K562 (cell line): ENCODE measurements at regions not wholly inside any gene's neighbourhood (a gene's known extent, or its start where the extent isn't known, plus 50 kb on each side); places are given as distances from the start of the nearest gene placed in this dataset.

Source experiments
- ATAC-seq: fragments of 200-7000 bp; cut with Tn5 transposase; 3 replicates; pipeline ENCODE4 v1.9.1; 2020; ENCODE audit warnings: moderate library complexity
- BruUV-seq: library from RNA; stranded (reverse); fragments of 400-500 nt; replicated peaks from 2 replicates; lab custom pipeline; 2021; lab: Mats Ljungman, UMichigan
- CTCF ChIA-PET: fragments of 300-600 bp; formaldehyde crosslinking; extraction: SDS; loops from one replicate; lab custom pipeline; 2021; ENCODE audit warnings: low intra/inter-chr PET ratio; lab: Yijun Ruan, JAX
- POLR2A ChIA-PET: fragments of 300-600, 350-650 bp; sonication (Branson Sonifier 250); formaldehyde crosslinking; extraction: SDS; loops from one replicate; lab custom pipeline; 2021; ENCODE audit warnings: antibody characterized with exemption, inconsistent platforms; lab: Yijun Ruan, JAX
- DNase-seq, 4 experiments: peaks; one replicate each; pipeline versions ENCODE4 v3.0.0 to v3.0.0-alpha.2; 2011 to 2018; ENCODE audit warnings: low spot score in 3 of 4, mixed read lengths in 3 of 4; ENCODE audit errors: extremely low read depth in 1 of 4
- FAIRE-seq: peaks from 2 replicates; lab custom pipeline; 2011; peaks lifted over from hg19 to GRCh38; lab: Jason Lieb, UNC
- H2AFZ ChIP-seq: 2 replicates; pipeline ENCODE4 v1.6.0; 2011; ENCODE audit warnings: low read depth, low read length, control low read depth, inconsistent platforms
- H3K27ac ChIP-seq: fragments of 200-600 bp; 3 replicates; pipeline ENCODE4 v1.8.0; 2011; ENCODE audit warnings: low read depth, mild to moderate bottlenecking, control low read depth, inconsistent platforms, low read length, moderate library complexity, mixed read lengths; ENCODE audit errors: extremely low read depth
- H3K27me3 ChIP-seq, 2 experiments: fragments of 300-600 bp in 1 of 2; 2 replicates in 1 of 2; 3 replicates in 1 of 2; pipeline versions ENCODE4 v1.6.0 to v1.8.0; 2011; ENCODE audit warnings: inconsistent platforms in 2 of 2, low read length in 2 of 2, mild to moderate bottlenecking in 1 of 2, mixed read lengths in 1 of 2, moderate library complexity in 1 of 2; ENCODE audit not compliant: control insufficient read depth in 2 of 2, insufficient read depth in 2 of 2
- H3K36me3 ChIP-seq: fragments of 300-600 bp; 3 replicates; pipeline ENCODE4 v1.8.0; 2011; ENCODE audit warnings: mild to moderate bottlenecking, low read length, inconsistent platforms; ENCODE audit not compliant: control insufficient read depth, insufficient read depth
- H3K4me1 ChIP-seq, 2 experiments: fragments of 200-600 bp in 1 of 2; replicated peaks in 1 of 2; 2 replicates in 1 of 2; 3 replicates in 1 of 2; pipeline versions ENCODE4 v1.5.1 to v1.8.0; 2011; ENCODE audit warnings: inconsistent platforms in 2 of 2, low read length in 2 of 2, mild to moderate bottlenecking in 1 of 2, mixed read lengths in 1 of 2, moderate library complexity in 1 of 2; ENCODE audit not compliant: control insufficient read depth in 2 of 2, insufficient read depth in 2 of 2
- H3K4me2 ChIP-seq: 2 replicates; pipeline ENCODE4 v1.6.1; 2011; ENCODE audit warnings: low read length, control low read depth, inconsistent platforms, mixed read lengths; ENCODE audit not compliant: insufficient read depth
- H3K4me3 ChIP-seq: fragments of 200-600 bp; sonication (generic), shearing (Covaris generic); 2 replicates; pipeline ENCODE4 v1.5.1; 2016; ENCODE audit warnings: control low read depth, inconsistent platforms
- H3K79me2 ChIP-seq: fragments of 200-600 bp; 3 replicates; pipeline ENCODE4 v1.8.0; 2011; ENCODE audit warnings: low read length, inconsistent platforms; ENCODE audit not compliant: control insufficient read depth, insufficient read depth
- H3K9ac ChIP-seq, 2 experiments: 2 replicates each; pipeline versions ENCODE4 v1.6.0 to v1.6.1; 2011; ENCODE audit warnings: low read depth in 2 of 2, low read length in 2 of 2, control low read depth in 1 of 2, inconsistent platforms in 1 of 2, mild to moderate bottlenecking in 1 of 2, mixed read lengths in 1 of 2; ENCODE audit not compliant: insufficient read depth in 1 of 2
- H3K9me1 ChIP-seq: one replicate; pipeline ENCODE4 v1.6.0; 2011; ENCODE audit warnings: inconsistent platforms, mild to moderate bottlenecking, low read length, moderate library complexity; ENCODE audit not compliant: control insufficient read depth, insufficient read depth
- H3K9me3 ChIP-seq: replicated peaks from 2 replicates; pipeline ENCODE4 v1.5.1; 2011; ENCODE audit warnings: low read depth, low read length, inconsistent platforms; ENCODE audit not compliant: control insufficient read depth, insufficient read depth
- H4K20me1 ChIP-seq: replicated peaks from 2 replicates; pipeline ENCODE4 v1.6.1; 2011; ENCODE audit warnings: low read length, inconsistent platforms, mixed read lengths; ENCODE audit not compliant: control insufficient read depth, insufficient read depth
- ARID2 ChIP-seq: fragments of 450-650 bp; IDR thresholded peaks from 2 replicates; pipeline ENCODE4 v1.6.1; 2017; ENCODE audit warnings: antibody characterized with exemption, mild to moderate bottlenecking
- EGR1 ChIP-seq: fragments of 450-650 bp; conservative IDR thresholded peaks from 2 replicates; pipeline ENCODE4 v1.6.1; 2017; ENCODE audit warnings: mild to moderate bottlenecking
- FIP1L1 ChIP-seq: fragments of 200-400 bp; formaldehyde crosslinking; IDR thresholded peaks from 2 replicates; pipeline ENCODE4 v1.6.1; 2018; ENCODE audit warnings: mild to moderate bottlenecking, low read depth, low read length; ENCODE audit not compliant: poor library complexity, severe bottlenecking
- FOXM1 ChIP-seq, 2 experiments: fragments of 450-650 bp in 1 of 2; sonication (generic) in 1 of 2; formaldehyde crosslinking in 1 of 2; IDR thresholded peaks; 2 replicates each; pipeline versions ENCODE4 v1.6.1 to v1.9.0; 2017 to 2022; ENCODE audit warnings: low read depth in 2 of 2, mild to moderate bottlenecking in 2 of 2, missing genetic modification reagents in 1 of 2, moderate library complexity in 1 of 2
- IFI16 ChIP-seq: fragments of 250-450 bp; sonication (Bioruptor Pico); IDR thresholded peaks from 2 replicates; pipeline ENCODE4 v2.1.2; 2022; ENCODE audit warnings: mild to moderate bottlenecking, inconsistent platforms
- SMAD1 ChIP-seq: fragments of 150-350 bp; IDR thresholded peaks from 2 replicates; pipeline ENCODE4 v1.6.1; 2014; ENCODE audit warnings: low read length, low read depth; ENCODE audit not compliant: partially characterized antibody
- ZFP36 ChIP-seq: fragments of 150-350 bp; IDR thresholded peaks from 2 replicates; pipeline ENCODE4 v1.6.1; 2018; ENCODE audit warnings: low read length, low read depth; ENCODE audit not compliant: partially characterized antibody
- WGBS: fragments of 100-300 bp; shearing (Covaris generic); methylation state at CpG from one replicate; pipeline ENCODE4 v1.1.6; 2016; ENCODE audit warnings: low coverage, mixed read lengths; ENCODE audit not compliant: insufficient coverage; ENCODE audit errors: missing lambda C conversion rate; 5-methylcytosine and 5-hydroxymethylcytosine counted together
- in situ Hi-C: fragments of 300-500 bp; cut with MboI; formaldehyde crosslinking; loops from 4 replicates; pipeline ENCODE4 v1.15.0; 2018; ENCODE audit warnings: inconsistent platforms, mixed read lengths
- intact Hi-C: fragments of 100-400 bp; cut with micrococcal nuclease; formaldehyde crosslinking; loops from 2 replicates; pipeline ENCODE4 v1.14.2; 2022

- POLR2A ChIA-PET: interaction anchor here (0.7 kb wide), 1 partner anchor 37 kb away, joined by 3 read pairs; no protein-coding TSS in a partner anchor
- no peaks in the 10 kb centered on the region for H3K79me2 ChIP-seq
- CTCF ChIA-PET: no interaction called here
- TF ChIP-seq ARID2: no peak
- TF ChIP-seq FOXM1 (IDR thresholded peaks at IDR 0.05; ENCODE audit: low read depth): no peak
- TF ChIP-seq FOXM1 (CRISPR knock-in tag; IDR thresholded peaks at IDR 0.05; ENCODE audit: low read depth): no peak
- TF ChIP-seq SMAD1: no peak
- TF ChIP-seq FIP1L1: no peak
- TF ChIP-seq IFI16: no peak
- no peak for TF ChIP-seq EGR1
- TF ChIP-seq ZFP36: no peak
- TF ChIP-seq, all 486 proteins: peak for 0
- no peak for ATAC-seq
- no peak overlapping the region for H3K4me2 ChIP-seq
- 0% methylated on average over 2 of the region's 2 CpGs for WGBS
- H2AFZ ChIP-seq: no peak overlapping the region
- in situ Hi-C loops: no loop called here
- H3K9me1 ChIP-seq: no peaks in the 10 kb centered on the region
- H3K27ac ChIP-seq: no peak overlapping the region
- FAIRE-seq: no peak
- H3K4me3 ChIP-seq: no peak overlapping the region
- no peaks in the 10 kb centered on the region for H3K9me3 ChIP-seq
- no TSS peak for BruUV-seq
- H3K9ac ChIP-seq: no peak overlapping the region
- DNase-seq: no peak
- H3K36me3 ChIP-seq: no peaks in the 10 kb centered on the region
- H3K4me1 ChIP-seq: no peaks in the 10 kb centered on the region
- H4K20me1 ChIP-seq: no peaks in the 10 kb centered on the region
- no peaks in the 10 kb centered on the region for H3K27me3 ChIP-seq
- intact Hi-C loops: no loop called here
These were observed 144.6 kb downstream of the KIF18A start for GRCh38 chr11:27963370-27963769.
